ENCODE measurements at regions not wholly inside any gene's neighbourhood (a gene's known extent, or its start where the extent isn't known, plus 50 kb on each side); places are given as distances from the start of the nearest gene placed in this dataset.

GRCh38 chr3:106097817-106098435, 229.1 kb upstream of the CBLB start:
- no peak for TF ChIP-seq CTCF (IDR thresholded peaks at IDR 0.05)
- TF ChIP-seq POLR2AphosphoS5 (IDR thresholded peaks at IDR 0.05): no peak
- TF ChIP-seq POLR2A (IDR thresholded peaks at IDR 0.05): no peak
- no peak for TF ChIP-seq EP300 (IDR thresholded peaks at IDR 0.05; ENCODE audit: low read depth)

Measured in transverse colon (tissue), 4 donors.